DOHH2 (cell line): ENCODE measurements at regions not wholly inside any gene's neighbourhood (a gene's known extent, or its start where the extent isn't known, plus 50 kb on each side); places are given as distances from the start of the nearest gene placed in this dataset.

Experiments used
- H3F3A ChIP-seq: fragments of 200-600 bp; sonication (generic), shearing (Covaris generic); 2 replicates; pipeline ENCODE4 v1.6.0; 2016; ENCODE audit warnings: antibody characterized with exemption, mild to moderate bottlenecking; ENCODE audit not compliant: control insufficient read depth, insufficient read depth
- H3K27ac ChIP-seq: fragments of 200-600 bp; sonication (generic); 2 replicates; pipeline ENCODE4 v1.5.1; 2014; ENCODE audit warnings: low read depth, mild to moderate bottlenecking, low read length, moderate library complexity
- H3K27me3 ChIP-seq: fragments of 200-600 bp; sonication (generic); 2 replicates; pipeline ENCODE4 v1.6.1; 2014; ENCODE audit warnings: mild to moderate bottlenecking, low read length, mixed read lengths; ENCODE audit not compliant: control insufficient read depth
- H3K36me3 ChIP-seq: fragments of 200-600 bp; sonication (generic); 2 replicates; pipeline ENCODE4 v1.6.1; 2014; ENCODE audit warnings: mild to moderate bottlenecking, low read length, moderate library complexity, mixed read lengths; ENCODE audit not compliant: control insufficient read depth
- H3K4me1 ChIP-seq: fragments of 200-600 bp; sonication (generic); 2 replicates; pipeline ENCODE4 v1.6.1; 2014; ENCODE audit warnings: mild to moderate bottlenecking, low read length, mixed read lengths; ENCODE audit not compliant: control insufficient read depth
- H3K4me2 ChIP-seq: fragments of 200-600 bp; sonication (generic); 2 replicates; pipeline ENCODE4 v1.6.0; 2014; ENCODE audit warnings: mild to moderate bottlenecking, low read length, moderate library complexity
- H3K4me3 ChIP-seq: fragments of 200-600 bp; sonication (generic); 2 replicates; pipeline ENCODE4 v1.5.1; 2014; ENCODE audit warnings: mild to moderate bottlenecking, low read length, mixed read lengths
- H3K79me2 ChIP-seq: fragments of 200-600 bp; sonication (generic); 2 replicates; pipeline ENCODE4 v1.6.1; 2014; ENCODE audit warnings: mild to moderate bottlenecking, low read length, mixed read lengths; ENCODE audit not compliant: control insufficient read depth
- H3K9me2 ChIP-seq: fragments of 200-600 bp; sonication (generic); replicated peaks from 2 replicates; pipeline ENCODE4 v1.6.1; 2014; ENCODE audit warnings: mild to moderate bottlenecking, low read length, mixed read lengths; ENCODE audit not compliant: control insufficient read depth
- H3K9me3 ChIP-seq: fragments of 200-600 bp; sonication (generic); 2 replicates; pipeline ENCODE4 v1.6.1; 2014; ENCODE audit warnings: antibody characterized with exemption, low read length, mixed read lengths; ENCODE audit not compliant: control insufficient read depth, insufficient read depth
- H4K20me1 ChIP-seq: fragments of 200-600 bp; sonication (generic); 2 replicates; pipeline ENCODE4 v1.6.0; 2014; ENCODE audit warnings: low read depth, mild to moderate bottlenecking, antibody characterized with exemption, low read length, moderate library complexity; ENCODE audit not compliant: control insufficient read depth, insufficient read depth
- CTCF ChIP-seq: fragments of 200-600 bp; sonication (generic); IDR thresholded peaks from one replicate; pipeline ENCODE4 v1.5.1; 2014; ENCODE audit warnings: antibody characterized with exemption, mild to moderate bottlenecking, low read depth, low read length; ENCODE audit not compliant: poor library complexity, severe bottlenecking
- EZH2phosphoT487 ChIP-seq: fragments of 200-600 bp; sonication (generic); IDR thresholded peaks from 2 replicates; pipeline ENCODE4 v1.6.1; 2017; ENCODE audit warnings: borderline replicate concordance, mild to moderate bottlenecking, antibody characterized with exemption, low read length, moderate library complexity, mixed read lengths

GRCh38 chr4:3639613-3640586 lies 107.7 kb upstream of the LRPAP1 start:
- Histone ChIP-seq H3K9me3 (no peaks in the 10 kb centered on the region), H3K36me3 (no peaks in the 10 kb centered on the region), H3K9me2 (no peaks in the 10 kb centered on the region), H3K4me3 (no peak overlapping the region), H3K79me2 (no peaks in the 10 kb centered on the region), H3K4me2 (no peak overlapping the region), H3K4me1 (peaks cover 14% of the 10 kb centered on the region), H3F3A (no peaks in the 10 kb centered on the region), H3K27me3 (no peaks in the 10 kb centered on the region), H3K27ac (no peak overlapping the region), H4K20me1 (no peaks in the 10 kb centered on the region)
- no peak for TF ChIP-seq EZH2phosphoT487

- Histone ChIP-seq H3K4me2 (no peak overlapping the region), H3K9me2 (no peaks in the 10 kb centered on the region), H3K36me3 (no peaks in the 10 kb centered on the region), H3K79me2 (no peaks in the 10 kb centered on the region), H3F3A (no peaks in the 10 kb centered on the region), H3K4me3 (no peak overlapping the region), H4K20me1 (no peaks in the 10 kb centered on the region), H3K27me3 (no peaks in the 10 kb centered on the region), H3K9me3 (no peaks in the 10 kb centered on the region), H3K27ac (no peak overlapping the region), H3K4me1 (peaks cover 13% of the 10 kb centered on the region)
- no peak for TF ChIP-seq EZH2phosphoT487
- no peak for TF ChIP-seq CTCF
Measured at GRCh38 chr4:3638080-3638795, 106.0 kb upstream of the LRPAP1 start.

- H3F3A ChIP-seq: no peaks in the 10 kb centered on the region
- no peak overlapping the region for H3K4me3 ChIP-seq
- peaks cover 10% of the 10 kb centered on the region for H3K4me1 ChIP-seq
- no peaks in the 10 kb centered on the region for H3K9me2 ChIP-seq
- no peak for TF ChIP-seq CTCF
- TF ChIP-seq EZH2phosphoT487: no peak
- H3K27me3 ChIP-seq: no peaks in the 10 kb centered on the region
- H4K20me1 ChIP-seq: no peaks in the 10 kb centered on the region
- H3K9me3 ChIP-seq: no peaks in the 10 kb centered on the region
- H3K36me3 ChIP-seq: no peaks in the 10 kb centered on the region
- H3K27ac ChIP-seq: no peak overlapping the region
- no peaks in the 10 kb centered on the region for H3K79me2 ChIP-seq
- no peak overlapping the region for H3K4me2 ChIP-seq
Measured at GRCh38 chr4:3637326-3638016, 105.2 kb upstream of the LRPAP1 start.
